SK-N-SH treated with all-trans-retinoic acid at 6 μM for 48 hours (cell line): ENCODE measurements at regions not wholly inside any gene's neighbourhood (a gene's known extent, or its start where the extent isn't known, plus 50 kb on each side); places are given as distances from the start of the nearest gene placed in this dataset.

Experiments used
- ATAC-seq: fragments of 200-7000 bp; cut with Tn5 transposase; 3 replicates; pipeline ENCODE4 v1.9.1; 2020; ENCODE audit warnings: mild to moderate bottlenecking, moderate library complexity
- ARNTL ChIP-seq: fragments of 450-650 bp; formaldehyde crosslinking; IDR thresholded peaks from 2 replicates; pipeline ENCODE4 v1.5.0; 2020; ENCODE audit warnings: low read depth, mild to moderate bottlenecking, moderate library complexity, borderline replicate concordance
- CREB5 ChIP-seq: fragments of 250-450 bp; sonication (Bioruptor Pico); IDR thresholded peaks from 2 replicates; pipeline ENCODE4 v1.5.1; 2020; ENCODE audit warnings: low read depth, mild to moderate bottlenecking, moderate library complexity
- CSDC2 ChIP-seq: fragments of 250-450 bp; sonication (Bioruptor Pico); IDR thresholded peaks from 2 replicates; pipeline ENCODE4 v1.5.0; 2020; ENCODE audit warnings: mild to moderate bottlenecking, moderate library complexity
- CSRNP3 ChIP-seq: fragments of 250-450 bp; sonication (Bioruptor Pico); IDR thresholded peaks from 2 replicates; pipeline ENCODE4 v1.5.1; 2021; ENCODE audit warnings: mild to moderate bottlenecking, moderate library complexity
- ESRRG ChIP-seq: fragments of 250-450 bp; sonication (Bioruptor Pico); IDR thresholded peaks from 2 replicates; pipeline ENCODE4 v1.6.1; 2021; ENCODE audit warnings: mild to moderate bottlenecking
- GLIS3 ChIP-seq: fragments of 250-450 bp; sonication (Bioruptor Pico); IDR thresholded peaks from 2 replicates; pipeline ENCODE4 v1.5.0; 2020; ENCODE audit warnings: mild to moderate bottlenecking, moderate library complexity
- ISL1 ChIP-seq: fragments of 250-450 bp; sonication (Bioruptor Pico); IDR thresholded peaks from 2 replicates; pipeline ENCODE4 v2.1.2; 2022; ENCODE audit warnings: mild to moderate bottlenecking, moderate library complexity
- OSR1 ChIP-seq: fragments of 250-450 bp; sonication (Bioruptor Pico); IDR thresholded peaks from 2 replicates; pipeline ENCODE4 v1.8.0; 2022; ENCODE audit warnings: moderate library complexity, mild to moderate bottlenecking, inconsistent platforms
- PATZ1 ChIP-seq: fragments of 250-450 bp; sonication (Bioruptor Pico); IDR thresholded peaks from 2 replicates; pipeline ENCODE4 v1.8.0; 2020; ENCODE audit warnings: mild to moderate bottlenecking, moderate library complexity, borderline replicate concordance
- POU6F1 ChIP-seq: fragments of 250-450 bp; sonication (Bioruptor Pico); IDR thresholded peaks from 2 replicates; pipeline ENCODE4 v1.8.0; 2021; ENCODE audit warnings: low read depth, mild to moderate bottlenecking, moderate library complexity, borderline replicate concordance
- PPARA ChIP-seq: fragments of 250-450 bp; sonication (Bioruptor Pico); IDR thresholded peaks from 2 replicates; pipeline ENCODE4 v1.5.0; 2020; ENCODE audit warnings: mild to moderate bottlenecking, borderline replicate concordance
- RARB ChIP-seq: fragments of 250-450 bp; sonication (Bioruptor Pico); IDR thresholded peaks from 2 replicates; pipeline ENCODE4 v1.8.0; 2021; ENCODE audit warnings: mild to moderate bottlenecking, moderate library complexity
- SNAI2 ChIP-seq: fragments of 250-450 bp; sonication (Bioruptor Pico); IDR thresholded peaks from 2 replicates; pipeline ENCODE4 v1.5.0; 2020; ENCODE audit warnings: mild to moderate bottlenecking, moderate library complexity
- TCF4 ChIP-seq: fragments of 250-450 bp; sonication (Bioruptor Pico); IDR thresholded peaks from 2 replicates; pipeline ENCODE4 v1.8.0; 2021; ENCODE audit warnings: mild to moderate bottlenecking, moderate library complexity, borderline replicate concordance
- TOX ChIP-seq: fragments of 250-450 bp; sonication (Bioruptor Pico); IDR thresholded peaks from 2 replicates; pipeline ENCODE4 v1.8.0; 2021; ENCODE audit warnings: mild to moderate bottlenecking, moderate library complexity, borderline replicate concordance
- TSHZ2 ChIP-seq: fragments of 250-450 bp; sonication (Bioruptor Pico); IDR thresholded peaks from 2 replicates; pipeline ENCODE4 v1.5.0; 2020; ENCODE audit warnings: mild to moderate bottlenecking, moderate library complexity
- ZC3H10 ChIP-seq: fragments of 250-450 bp; sonication (Bioruptor Pico); IDR thresholded peaks from 2 replicates; pipeline ENCODE4 v1.5.1; 2021; ENCODE audit warnings: mild to moderate bottlenecking, moderate library complexity
- ZFP3 ChIP-seq: fragments of 250-450 bp; sonication (Bioruptor Pico); IDR thresholded peaks from 2 replicates; pipeline ENCODE4 v1.5.0; 2020; ENCODE audit warnings: mild to moderate bottlenecking, moderate library complexity
- ZFP30 ChIP-seq: fragments of 450-650 bp; formaldehyde crosslinking; IDR thresholded peaks from 2 replicates; pipeline ENCODE4 v1.5.0; 2022; ENCODE audit warnings: mild to moderate bottlenecking, moderate library complexity
- ZNF565 ChIP-seq: fragments of 450-650 bp; formaldehyde crosslinking; conservative IDR thresholded peaks from 2 replicates; pipeline ENCODE4 v1.5.0; 2020; ENCODE audit warnings: low read depth, mild to moderate bottlenecking, moderate library complexity
- ZNF70 ChIP-seq: fragments of 450-650 bp; formaldehyde crosslinking; IDR thresholded peaks from 2 replicates; pipeline ENCODE4 v1.5.0; 2020; ENCODE audit warnings: mild to moderate bottlenecking, moderate library complexity
- ZNF8 ChIP-seq: fragments of 450-650 bp; formaldehyde crosslinking; IDR thresholded peaks from 2 replicates; pipeline ENCODE4 v1.5.0; 2020; ENCODE audit warnings: mild to moderate bottlenecking, moderate library complexity

GRCh38 chr1:209307846-209308245, 275.7 kb upstream of the CAMK1G start:
- no peak for TF ChIP-seq ZFP3 (CRISPR knock-in tag)
- ATAC-seq: no peak

- TF ChIP-seq TCF4 (CRISPR knock-in tag): no peak
- no peak for TF ChIP-seq ZNF70
- TF ChIP-seq CREB5: no peak
- no peak for TF ChIP-seq GLIS3 (CRISPR knock-in tag)
- no peak for TF ChIP-seq CSRNP3 (CRISPR knock-in tag)
- TF ChIP-seq PPARA: no peak
- TF ChIP-seq TSHZ2 (CRISPR knock-in tag): no peak
- TF ChIP-seq OSR1: no peak
- no peak for TF ChIP-seq SNAI2 (CRISPR knock-in tag)
- TF ChIP-seq ESRRG (CRISPR knock-in tag): no peak
- no peak for TF ChIP-seq ARNTL (CRISPR knock-in tag)
- no peak for TF ChIP-seq ZFP3 (CRISPR knock-in tag)
- no peak for TF ChIP-seq CSDC2 (CRISPR knock-in tag)
- TF ChIP-seq PATZ1: no peak
- no peak for TF ChIP-seq TOX (CRISPR knock-in tag)
- TF ChIP-seq RARB: no peak
- TF ChIP-seq ISL1: no peak
- TF ChIP-seq POU6F1: no peak
- TF ChIP-seq, all 23 proteins: peak for 0
- peak; percentile 82 for ATAC-seq
These were observed 274.3 kb upstream of the CAMK1G start for GRCh38 chr1:209309198-209309597.

GRCh38 chr1:209311770-209312169, 271.7 kb upstream of the CAMK1G start:
- no peak for ATAC-seq
- TF ChIP-seq ZNF565 (CRISPR knock-in tag) (no peak), ZC3H10 (no peak), OSR1 (no peak), SNAI2 (CRISPR knock-in tag) (no peak), ZNF8 (CRISPR knock-in tag) (no peak), ZNF70 (no peak)

GRCh38 chr1:209316929-209317328, 266.6 kb upstream of the CAMK1G start:
- no peak for ATAC-seq
- no peak for TF ChIP-seq TOX (CRISPR knock-in tag)
- no peak for TF ChIP-seq CREB5
- no peak for TF ChIP-seq ZNF8 (CRISPR knock-in tag)
- TF ChIP-seq ESRRG (CRISPR knock-in tag): no peak
- TF ChIP-seq CSRNP3 (CRISPR knock-in tag): no peak
- TF ChIP-seq TCF4 (CRISPR knock-in tag): no peak
- no peak for TF ChIP-seq POU6F1
- no peak for TF ChIP-seq ZFP30 (CRISPR knock-in tag)
